Mucosa of descending colon (tissue), 3 donors: ENCODE measurements at regions not wholly inside any gene's neighbourhood (a gene's known extent, or its start where the extent isn't known, plus 50 kb on each side); places are given as distances from the start of the nearest gene placed in this dataset.
A peak's percentile ranks its signal among the peaks of the same experiment; 100 is the strongest.

Experiments used
- ATAC-seq: fragments of 200-7000 bp; cut with Tn5 transposase; one replicate; pipeline ENCODE4 v1.9.1; 2020; ENCODE audit warnings: mild to moderate bottlenecking, moderate library complexity
- DNase-seq, 3 donors: peaks; one replicate each; pipeline ENCODE4 v3.0.0-alpha.2; 2020
- H3K36me3 ChIP-seq: fragments of 200-600 bp; one replicate; pipeline ENCODE4 v1.8.0; 2021; ENCODE audit warnings: low read depth, mild to moderate bottlenecking
- H3K4me1 ChIP-seq: fragments of 200-600 bp; one replicate; pipeline ENCODE4 v1.8.0; 2021; ENCODE audit warnings: low read depth, mild to moderate bottlenecking
- H3K4me3 ChIP-seq: fragments of 200-600 bp; one replicate; pipeline ENCODE4 v1.8.0; 2021; ENCODE audit warnings: mild to moderate bottlenecking
- H3K9me3 ChIP-seq: fragments of 200-600 bp; one replicate; pipeline ENCODE4 v1.8.0; 2021; ENCODE audit warnings: mild to moderate bottlenecking
- CTCF ChIP-seq: fragments of 200-600 bp; IDR thresholded peaks from one replicate; pipeline ENCODE4 v1.8.0; 2022; ENCODE audit warnings: antibody characterized with exemption, mild to moderate bottlenecking
- intact Hi-C, 2 donors: fragments of 100-400 bp; cut with DNase I in 1 of 2; cut with micrococcal nuclease in 1 of 2; formaldehyde crosslinking; loops; one replicate each; pipeline versions ENCODE4 v1.11.0 to v1.11.1; 2022; cut with DNase I, micrococcal nuclease
- donor health status: DM: no; HTN: no; CAD: no; lungs with moderate emphysema.
- donor health status: DM: no; HTN: no; CAD: no.
- donor health status: DM: no; HTN: yes; CAD: no.

- no peak for TF ChIP-seq CTCF
- intact Hi-C loops: no loop called here
- H3K36me3 ChIP-seq: no peaks in the 10 kb centered on the region
- peaks cover 31% of the 10 kb centered on the region for H3K4me1 ChIP-seq
- H3K9me3 ChIP-seq: no peaks in the 10 kb centered on the region
- DNase-seq (no peak), ATAC-seq (peak; percentile 18)
- no peak overlapping the region for H3K4me3 ChIP-seq
Measured at GRCh38 chr17:77366206-77366557, 225.4 kb downstream of the SEC14L1 start.

DNA sequence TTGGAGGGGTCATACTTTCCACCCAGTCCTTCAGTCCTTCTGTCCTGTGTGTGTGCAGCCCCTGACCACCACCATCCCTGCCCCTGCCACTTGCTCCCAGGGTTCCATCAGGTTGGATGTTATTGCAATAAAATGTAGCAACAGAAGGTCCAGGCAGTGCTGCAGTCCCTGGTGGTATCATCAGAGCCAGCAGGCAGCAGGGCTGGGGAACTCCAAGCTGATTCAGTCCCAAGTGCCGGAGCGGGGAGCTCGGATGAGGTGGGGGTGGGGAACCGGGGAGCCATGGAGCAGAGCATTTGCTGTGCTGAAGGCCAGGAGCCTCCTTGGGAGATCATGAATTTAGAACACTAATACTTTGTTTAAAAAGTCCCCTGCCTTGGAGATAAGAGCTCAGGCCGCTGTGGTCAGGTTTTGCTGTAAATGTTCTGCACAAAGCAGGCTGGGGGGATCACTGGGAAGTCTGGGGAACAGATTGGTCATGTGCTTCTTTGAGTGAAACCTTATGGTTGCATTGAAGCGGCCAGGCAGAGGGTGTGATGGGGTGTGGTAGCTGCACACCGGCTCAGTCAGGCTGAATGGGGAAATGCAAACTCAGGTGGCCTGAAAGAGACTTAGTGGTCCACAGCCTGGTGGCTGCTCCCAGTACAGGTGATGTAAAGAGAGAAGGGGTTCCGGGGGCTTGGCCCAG is 225.9 kb downstream of the SEC14L1 start:
- ATAC-seq: peak; percentile 62
- Histone ChIP-seq H3K4me1 (peaks cover 37% of the 10 kb centered on the region), H3K9me3 (no peaks in the 10 kb centered on the region), H3K36me3 (no peaks in the 10 kb centered on the region), H3K4me3 (no peak overlapping the region)
- intact Hi-C loops: no loop called here
- no peak for TF ChIP-seq CTCF
- DNase-seq: peak in 2 of 3 donors; percentile 56 to 62

DNA sequence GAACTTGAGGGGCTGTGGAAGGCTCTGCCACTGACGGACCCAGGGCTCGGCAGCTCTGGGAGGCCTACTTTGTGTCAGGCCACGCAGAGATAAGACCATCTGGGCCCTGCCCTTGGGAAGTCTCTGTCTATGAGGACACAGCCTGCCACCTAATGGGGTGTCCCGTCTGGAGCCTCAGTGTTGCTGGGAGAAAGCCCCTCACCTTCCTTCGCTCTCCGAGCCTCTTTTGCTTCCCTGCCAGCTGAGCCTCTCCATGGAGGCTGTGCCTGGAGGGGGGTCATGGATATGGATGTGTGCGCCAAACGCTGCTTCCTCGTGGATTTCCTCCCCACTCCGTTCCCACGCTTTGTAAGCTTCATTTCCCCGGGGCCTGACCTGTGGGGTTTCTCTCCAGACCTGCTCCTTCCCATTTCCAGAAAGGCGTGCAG is 228.8 kb downstream of the SEC14L1 start:
- intact Hi-C loops: no loop called here
- H3K9me3 ChIP-seq: no peaks in the 10 kb centered on the region
- DNase-seq (peak in 2 of 3 donors; percentile 21 to 37), ATAC-seq (no peak)
- no peak overlapping the region for H3K4me3 ChIP-seq
- no peak for TF ChIP-seq CTCF
- H3K36me3 ChIP-seq: no peaks in the 10 kb centered on the region
- H3K4me1 ChIP-seq: peaks cover 45% of the 10 kb centered on the region

GRCh38 chr17:77370586-77370985 is 229.8 kb downstream of the SEC14L1 start:
- ATAC-seq (no peak), DNase-seq (peak in 2 of 3 donors; percentile 14 to 17)
- H3K4me3 ChIP-seq: no peak overlapping the region
- H3K4me1 ChIP-seq: peaks cover 48% of the 10 kb centered on the region
- H3K36me3 ChIP-seq: no peaks in the 10 kb centered on the region
- intact Hi-C loops: no loop called here
- no peak for TF ChIP-seq CTCF
- no peaks in the 10 kb centered on the region for H3K9me3 ChIP-seq

GRCh38 chr17:77371117-77371887 is 230.5 kb downstream of the SEC14L1 start:
- DNase-seq (peak in 2 of 3 donors; percentile 34 to 50), ATAC-seq (no peak)
- Histone ChIP-seq H3K4me3 (no peak overlapping the region), H3K9me3 (no peaks in the 10 kb centered on the region), H3K4me1 (peaks cover 46% of the 10 kb centered on the region), H3K36me3 (no peaks in the 10 kb centered on the region)
- intact Hi-C loops: no loop called here
- no peak for TF ChIP-seq CTCF
